ENCODE measurements at regions not wholly inside any gene's neighbourhood (a gene's known extent, or its start where the extent isn't known, plus 50 kb on each side); places are given as distances from the start of the nearest gene placed in this dataset.

DNA sequence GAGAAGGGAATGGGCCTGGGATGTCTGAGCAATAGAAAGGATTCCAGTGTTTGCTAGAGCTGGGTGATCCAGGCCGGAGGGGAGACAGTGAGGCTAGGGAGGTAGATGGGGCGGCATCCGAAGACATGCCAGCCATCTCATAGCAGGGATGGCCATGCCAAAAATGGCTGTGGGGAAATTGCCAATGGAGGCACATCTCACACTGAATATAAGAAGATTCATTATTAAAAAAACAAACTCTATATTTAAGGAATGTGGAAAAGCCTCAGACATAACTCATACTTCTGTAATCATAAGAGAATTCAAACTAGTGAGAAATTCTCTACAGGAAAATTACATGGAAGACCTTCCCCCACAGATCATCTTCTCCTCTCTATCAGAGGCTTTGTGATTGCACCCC, 289.2 kb downstream of the FGF9 start (continued):
- TF ChIP-seq, protein P1, sequence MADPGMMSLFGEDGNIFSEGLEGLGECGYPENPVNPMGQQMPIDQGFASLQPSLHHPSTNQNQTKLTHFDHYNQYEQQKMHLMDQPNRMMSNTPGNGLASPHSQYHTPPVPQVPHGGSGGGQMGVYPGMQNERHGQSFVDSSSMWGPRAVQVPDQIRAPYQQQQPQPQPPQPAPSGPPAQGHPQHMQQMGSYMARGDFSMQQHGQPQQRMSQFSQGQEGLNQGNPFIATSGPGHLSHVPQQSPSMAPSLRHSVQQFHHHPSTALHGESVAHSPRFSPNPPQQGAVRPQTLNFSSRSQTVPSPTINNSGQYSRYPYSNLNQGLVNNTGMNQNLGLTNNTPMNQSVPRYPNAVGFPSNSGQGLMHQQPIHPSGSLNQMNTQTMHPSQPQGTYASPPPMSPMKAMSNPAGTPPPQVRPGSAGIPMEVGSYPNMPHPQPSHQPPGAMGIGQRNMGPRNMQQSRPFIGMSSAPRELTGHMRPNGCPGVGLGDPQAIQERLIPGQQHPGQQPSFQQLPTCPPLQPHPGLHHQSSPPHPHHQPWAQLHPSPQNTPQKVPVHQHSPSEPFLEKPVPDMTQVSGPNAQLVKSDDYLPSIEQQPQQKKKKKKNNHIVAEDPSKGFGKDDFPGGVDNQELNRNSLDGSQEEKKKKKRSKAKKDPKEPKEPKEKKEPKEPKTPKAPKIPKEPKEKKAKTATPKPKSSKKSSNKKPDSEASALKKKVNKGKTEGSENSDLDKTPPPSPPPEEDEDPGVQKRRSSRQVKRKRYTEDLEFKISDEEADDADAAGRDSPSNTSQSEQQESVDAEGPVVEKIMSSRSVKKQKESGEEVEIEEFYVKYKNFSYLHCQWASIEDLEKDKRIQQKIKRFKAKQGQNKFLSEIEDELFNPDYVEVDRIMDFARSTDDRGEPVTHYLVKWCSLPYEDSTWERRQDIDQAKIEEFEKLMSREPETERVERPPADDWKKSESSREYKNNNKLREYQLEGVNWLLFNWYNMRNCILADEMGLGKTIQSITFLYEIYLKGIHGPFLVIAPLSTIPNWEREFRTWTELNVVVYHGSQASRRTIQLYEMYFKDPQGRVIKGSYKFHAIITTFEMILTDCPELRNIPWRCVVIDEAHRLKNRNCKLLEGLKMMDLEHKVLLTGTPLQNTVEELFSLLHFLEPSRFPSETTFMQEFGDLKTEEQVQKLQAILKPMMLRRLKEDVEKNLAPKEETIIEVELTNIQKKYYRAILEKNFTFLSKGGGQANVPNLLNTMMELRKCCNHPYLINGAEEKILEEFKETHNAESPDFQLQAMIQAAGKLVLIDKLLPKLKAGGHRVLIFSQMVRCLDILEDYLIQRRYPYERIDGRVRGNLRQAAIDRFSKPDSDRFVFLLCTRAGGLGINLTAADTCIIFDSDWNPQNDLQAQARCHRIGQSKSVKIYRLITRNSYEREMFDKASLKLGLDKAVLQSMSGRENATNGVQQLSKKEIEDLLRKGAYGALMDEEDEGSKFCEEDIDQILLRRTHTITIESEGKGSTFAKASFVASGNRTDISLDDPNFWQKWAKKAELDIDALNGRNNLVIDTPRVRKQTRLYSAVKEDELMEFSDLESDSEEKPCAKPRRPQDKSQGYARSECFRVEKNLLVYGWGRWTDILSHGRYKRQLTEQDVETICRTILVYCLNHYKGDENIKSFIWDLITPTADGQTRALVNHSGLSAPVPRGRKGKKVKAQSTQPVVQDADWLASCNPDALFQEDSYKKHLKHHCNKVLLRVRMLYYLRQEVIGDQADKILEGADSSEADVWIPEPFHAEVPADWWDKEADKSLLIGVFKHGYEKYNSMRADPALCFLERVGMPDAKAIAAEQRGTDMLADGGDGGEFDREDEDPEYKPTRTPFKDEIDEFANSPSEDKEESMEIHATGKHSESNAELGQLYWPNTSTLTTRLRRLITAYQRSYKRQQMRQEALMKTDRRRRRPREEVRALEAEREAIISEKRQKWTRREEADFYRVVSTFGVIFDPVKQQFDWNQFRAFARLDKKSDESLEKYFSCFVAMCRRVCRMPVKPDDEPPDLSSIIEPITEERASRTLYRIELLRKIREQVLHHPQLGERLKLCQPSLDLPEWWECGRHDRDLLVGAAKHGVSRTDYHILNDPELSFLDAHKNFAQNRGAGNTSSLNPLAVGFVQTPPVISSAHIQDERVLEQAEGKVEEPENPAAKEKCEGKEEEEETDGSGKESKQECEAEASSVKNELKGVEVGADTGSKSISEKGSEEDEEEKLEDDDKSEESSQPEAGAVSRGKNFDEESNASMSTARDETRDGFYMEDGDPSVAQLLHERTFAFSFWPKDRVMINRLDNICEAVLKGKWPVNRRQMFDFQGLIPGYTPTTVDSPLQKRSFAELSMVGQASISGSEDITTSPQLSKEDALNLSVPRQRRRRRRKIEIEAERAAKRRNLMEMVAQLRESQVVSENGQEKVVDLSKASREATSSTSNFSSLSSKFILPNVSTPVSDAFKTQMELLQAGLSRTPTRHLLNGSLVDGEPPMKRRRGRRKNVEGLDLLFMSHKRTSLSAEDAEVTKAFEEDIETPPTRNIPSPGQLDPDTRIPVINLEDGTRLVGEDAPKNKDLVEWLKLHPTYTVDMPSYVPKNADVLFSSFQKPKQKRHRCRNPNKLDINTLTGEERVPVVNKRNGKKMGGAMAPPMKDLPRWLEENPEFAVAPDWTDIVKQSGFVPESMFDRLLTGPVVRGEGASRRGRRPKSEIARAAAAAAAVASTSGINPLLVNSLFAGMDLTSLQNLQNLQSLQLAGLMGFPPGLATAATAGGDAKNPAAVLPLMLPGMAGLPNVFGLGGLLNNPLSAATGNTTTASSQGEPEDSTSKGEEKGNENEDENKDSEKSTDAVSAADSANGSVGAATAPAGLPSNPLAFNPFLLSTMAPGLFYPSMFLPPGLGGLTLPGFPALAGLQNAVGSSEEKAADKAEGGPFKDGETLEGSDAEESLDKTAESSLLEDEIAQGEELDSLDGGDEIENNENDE (IDR thresholded peaks at IDR 0.05; ENCODE audit: insufficient replicate concordance, low read length) = no peak
- TF ChIP-seq RNF2 (IDR thresholded peaks at IDR 0.05; ENCODE audit: borderline replicate concordance, low read depth, low read length, missing control alignments, poor library complexity, severe bottlenecking) = no peak
- TF ChIP-seq YY1 (IDR thresholded peaks at IDR 0.05; ENCODE audit: low read depth, low read length) = no peak
- TF ChIP-seq RXRA (IDR thresholded peaks at IDR 0.05; ENCODE audit: insufficient read depth, low read depth, low read length) = no peak
- no peak for TF ChIP-seq TEAD4 (IDR thresholded peaks at IDR 0.05; ENCODE audit: low read depth, low read length)
- no peak for TF ChIP-seq EGR1 (IDR thresholded peaks at IDR 0.05; ENCODE audit: borderline replicate concordance, low read depth, low read length)
- TF ChIP-seq KDM5A (IDR thresholded peaks at IDR 0.05; ENCODE audit: low read length) = no peak
- TF ChIP-seq SIX5 (IDR thresholded peaks at IDR 0.05; ENCODE audit: low read depth, low read length) = no peak
- TF ChIP-seq RFX5 (IDR thresholded peaks at IDR 0.05; ENCODE audit: borderline replicate concordance, low read depth, low read length) = no peak
- no peak for TF ChIP-seq RBBP5 (IDR thresholded peaks at IDR 0.05; ENCODE audit: borderline replicate concordance, low read depth, low read length)
- no peak for TF ChIP-seq SRF (IDR thresholded peaks at IDR 0.05; ENCODE audit: low read depth, low read length)
- no peak for TF ChIP-seq CBX5 (IDR thresholded peaks at IDR 0.05; ENCODE audit: low read depth, low read length)
- no peak for TF ChIP-seq KDM4A (IDR thresholded peaks at IDR 0.05; ENCODE audit: low read depth, low read length, severe bottlenecking)
